HG03565 (cell line): ENCODE measurements at regions not wholly inside any gene's neighbourhood (a gene's known extent, or its start where the extent isn't known, plus 50 kb on each side); places are given as distances from the start of the nearest gene placed in this dataset.

ENCODE experiments used
- ATAC-seq: cut with Tn5 transposase; IDR thresholded peaks from one replicate; pipeline ENCODE4 v1.9.1; 2021; ENCODE audit warnings: mild to moderate bottlenecking, moderate library complexity; ENCODE audit not compliant: unreplicated experiment

DNA sequence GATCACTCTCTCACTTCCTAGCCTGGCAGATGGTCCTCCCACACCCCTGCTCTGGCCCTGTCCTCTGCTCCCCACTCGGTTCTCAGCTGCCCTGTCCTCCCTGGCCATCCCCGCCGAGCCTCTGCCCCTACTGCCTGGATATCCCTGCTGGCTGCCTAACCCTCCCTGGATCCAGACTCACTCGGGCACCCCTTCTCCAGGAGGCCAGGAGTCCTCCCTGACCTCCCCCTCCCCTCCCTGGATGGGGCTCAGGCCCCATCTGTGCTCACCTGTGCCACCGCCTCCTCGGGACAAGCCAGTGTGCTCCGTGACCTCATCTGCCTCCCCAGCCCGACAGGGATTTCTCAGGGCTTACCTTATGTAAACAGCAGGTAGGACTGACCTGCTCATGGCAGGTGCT lies 406.1 kb downstream of the TCERG1L start:
- no peak for ATAC-seq

DNA sequence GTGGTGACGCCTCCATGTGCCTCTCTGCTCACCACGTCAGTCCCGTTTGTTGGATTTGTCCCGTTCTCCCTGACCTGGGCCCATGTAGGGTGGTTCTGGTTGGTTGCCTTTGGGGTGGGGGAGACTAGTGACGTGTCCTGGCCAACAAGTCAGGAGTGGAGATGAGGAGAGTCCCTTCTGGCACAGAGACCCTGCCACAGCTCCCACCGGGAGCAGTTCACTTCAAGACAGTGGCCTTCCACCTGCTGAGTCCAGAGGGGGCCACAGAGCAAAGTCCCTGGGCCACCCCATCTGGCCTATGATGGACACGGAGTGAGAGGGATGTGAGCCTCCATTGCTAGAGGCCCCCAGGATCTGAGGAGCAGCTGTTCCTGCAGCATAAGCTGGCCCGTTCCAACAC lies 405.6 kb downstream of the TCERG1L start:
- no peak for ATAC-seq

DNA sequence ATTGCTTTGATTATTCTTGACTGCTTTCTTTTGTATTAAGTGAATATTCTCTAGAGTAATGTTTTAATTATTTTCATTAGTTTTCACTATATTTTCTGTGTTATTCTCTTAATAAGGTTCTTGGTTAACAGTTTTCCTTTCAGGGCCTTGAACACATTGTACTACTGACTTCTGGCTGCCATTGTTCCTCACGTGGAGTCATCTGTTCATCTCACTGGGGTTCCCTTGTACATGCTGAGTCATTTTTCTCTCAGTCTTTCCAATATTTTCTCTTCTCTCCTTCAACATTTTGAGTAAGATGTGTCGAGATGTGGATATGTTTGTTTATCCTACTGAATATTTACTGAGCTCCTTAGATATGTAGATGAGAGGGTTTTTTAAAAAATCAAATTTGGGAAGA lies 400.7 kb downstream of the TCERG1L start:
- no peak for ATAC-seq

DNA sequence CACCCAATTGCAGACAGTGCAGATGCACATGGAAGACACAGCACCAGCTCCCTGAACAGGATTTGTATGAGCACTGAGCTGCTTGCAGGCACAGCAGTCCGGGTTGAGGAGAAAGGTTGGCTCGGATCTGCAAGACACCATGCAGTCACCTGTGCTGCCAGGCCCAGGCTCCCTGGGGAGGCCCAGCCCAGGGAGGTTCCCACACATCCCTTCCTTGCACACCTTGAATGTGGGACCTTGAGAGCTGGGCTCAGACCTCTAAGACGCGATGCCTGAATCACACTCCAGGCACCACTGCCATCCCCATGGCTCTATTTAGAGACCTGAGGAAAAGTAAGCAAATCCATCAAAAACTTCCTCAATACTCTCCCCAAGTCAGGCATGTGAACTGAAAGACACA lies 397.7 kb downstream of the TCERG1L start:
- no peak for ATAC-seq

DNA sequence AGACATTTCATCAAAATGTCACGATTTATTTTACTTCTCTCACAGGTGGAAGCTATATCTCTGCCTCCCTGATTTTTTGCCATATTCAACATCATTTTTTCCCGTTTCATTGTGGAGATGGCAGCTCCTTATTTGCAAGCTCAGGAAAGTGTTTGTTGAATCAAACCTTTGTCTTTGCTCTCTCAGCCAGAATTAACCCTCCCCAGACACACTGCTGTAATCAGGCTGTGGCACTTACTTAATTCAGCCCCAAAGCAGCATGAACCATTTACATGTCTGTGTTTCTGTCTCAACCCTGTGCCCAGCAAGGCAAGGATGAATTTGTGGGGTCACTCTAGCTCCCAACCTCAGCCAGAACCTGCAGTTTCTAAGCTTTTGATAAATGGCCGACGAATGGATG lies 397.2 kb downstream of the TCERG1L start:
- ATAC-seq: no peak

DNA sequence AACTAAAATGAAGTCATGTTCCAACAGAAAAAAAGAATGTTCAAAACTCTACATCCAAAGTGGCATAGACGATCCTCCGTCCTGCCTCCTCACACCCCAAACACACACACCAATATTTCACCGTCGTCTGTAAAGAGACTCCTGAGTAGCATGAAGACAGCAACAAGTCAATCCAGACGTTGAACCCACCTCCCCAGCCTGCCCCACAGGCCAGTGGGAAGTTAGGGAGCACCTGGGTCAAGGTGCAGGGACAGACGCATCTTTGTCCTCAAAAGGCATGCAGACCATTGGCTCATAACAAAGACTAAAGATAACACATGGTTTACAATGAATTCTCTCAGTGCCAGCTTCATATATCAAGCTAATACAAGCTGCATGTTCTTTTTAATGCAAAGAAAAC lies 396.5 kb downstream of the TCERG1L start:
- no peak for ATAC-seq

DNA sequence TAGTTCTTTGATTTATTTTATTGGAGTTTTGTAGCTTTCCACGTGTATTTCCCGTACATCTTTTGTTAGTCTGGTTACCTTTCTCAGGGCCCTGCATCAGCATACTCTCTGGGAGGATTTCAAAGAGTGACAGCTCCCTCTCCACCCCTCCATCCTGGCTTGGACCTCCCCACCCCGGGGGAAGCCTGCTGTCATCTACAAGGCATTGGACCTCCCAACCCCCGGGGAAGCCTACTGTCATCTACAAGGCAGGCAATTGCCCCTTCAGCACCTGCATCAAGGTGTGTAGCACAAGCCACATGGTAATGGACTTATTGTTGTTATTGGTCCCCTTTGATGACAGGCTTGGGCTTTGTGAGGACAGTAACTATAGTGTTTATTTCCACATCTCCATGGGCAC lies 390.1 kb downstream of the TCERG1L start:
- ATAC-seq: no peak

DNA sequence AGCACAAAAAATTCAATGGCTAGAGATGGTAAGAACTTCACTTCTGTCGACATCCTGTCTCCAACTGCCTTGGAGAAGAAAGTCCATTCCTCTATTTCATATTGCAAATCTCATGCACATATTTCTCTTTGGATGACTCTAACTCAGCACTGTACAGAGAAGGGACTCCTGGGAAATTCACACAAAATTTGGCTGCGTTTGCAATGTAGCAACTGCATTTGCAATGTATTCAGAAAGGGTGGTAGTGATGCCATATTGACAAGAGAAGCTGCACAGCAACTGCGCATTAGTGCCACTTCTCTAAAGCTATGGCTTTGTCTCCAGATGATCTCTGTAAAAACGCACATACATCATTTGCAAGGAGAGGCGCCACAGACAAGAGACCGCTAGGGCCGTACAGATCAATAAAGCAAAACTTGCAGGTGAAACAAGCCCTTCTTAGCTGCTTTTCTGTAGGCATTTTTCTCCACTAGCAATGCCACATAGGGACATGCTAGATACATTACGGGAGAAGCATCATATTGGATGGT lies 389.5 kb downstream of the TCERG1L start:
- no peak for ATAC-seq

DNA sequence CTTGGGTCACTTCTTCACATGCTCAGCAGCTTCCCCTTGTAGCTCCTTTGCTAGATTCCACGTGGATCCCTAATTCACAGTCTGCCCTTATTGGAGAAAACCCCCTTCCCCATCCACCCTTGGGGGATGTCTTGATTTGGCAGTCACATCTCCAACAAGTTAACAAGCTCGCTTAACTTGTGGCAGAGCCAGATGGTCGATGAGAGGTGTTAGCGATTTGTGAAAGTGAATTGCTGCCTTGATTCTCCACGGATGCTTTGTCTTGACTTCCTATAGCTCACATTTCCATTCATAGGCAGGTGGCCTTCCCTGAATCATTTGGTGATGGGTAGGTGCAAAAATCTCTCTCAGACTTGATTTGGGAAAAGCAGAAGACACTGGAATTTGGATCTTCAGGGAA lies 387.9 kb downstream of the TCERG1L start:
- no peak for ATAC-seq

DNA sequence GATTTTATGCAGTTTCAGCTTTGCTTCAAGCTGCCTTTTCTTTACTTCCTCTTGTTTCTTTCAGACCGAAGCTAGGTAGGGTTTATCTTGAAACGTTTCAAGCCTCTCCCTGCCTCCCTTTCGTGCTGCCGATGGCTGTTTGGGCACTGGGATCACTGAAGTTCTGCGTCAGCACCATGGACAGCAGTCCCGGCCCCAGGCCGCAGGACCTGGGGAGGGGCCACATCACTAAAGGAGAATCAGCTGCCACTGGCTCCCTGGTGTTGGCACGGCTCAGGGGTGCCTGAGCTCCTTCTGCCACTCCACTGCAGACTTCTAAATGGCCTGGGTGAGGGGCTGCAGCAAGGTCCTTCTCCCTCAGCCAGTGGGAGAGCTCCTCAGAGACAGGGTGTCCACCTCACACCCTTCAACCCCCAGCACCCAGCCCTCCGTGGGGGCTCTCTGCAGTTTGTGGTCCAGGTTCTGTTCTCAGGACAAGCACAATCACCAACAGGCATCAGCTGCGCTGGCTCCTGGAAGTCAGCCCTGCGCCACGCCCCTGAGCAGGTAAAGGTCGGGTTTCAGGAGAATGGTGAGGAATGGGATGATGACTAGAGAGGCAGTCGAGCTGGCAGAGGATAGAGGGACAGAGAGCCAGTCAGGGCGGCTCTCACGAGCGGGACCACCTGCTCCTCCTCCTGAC lies 387.2 kb downstream of the TCERG1L start:
- no peak for ATAC-seq

DNA sequence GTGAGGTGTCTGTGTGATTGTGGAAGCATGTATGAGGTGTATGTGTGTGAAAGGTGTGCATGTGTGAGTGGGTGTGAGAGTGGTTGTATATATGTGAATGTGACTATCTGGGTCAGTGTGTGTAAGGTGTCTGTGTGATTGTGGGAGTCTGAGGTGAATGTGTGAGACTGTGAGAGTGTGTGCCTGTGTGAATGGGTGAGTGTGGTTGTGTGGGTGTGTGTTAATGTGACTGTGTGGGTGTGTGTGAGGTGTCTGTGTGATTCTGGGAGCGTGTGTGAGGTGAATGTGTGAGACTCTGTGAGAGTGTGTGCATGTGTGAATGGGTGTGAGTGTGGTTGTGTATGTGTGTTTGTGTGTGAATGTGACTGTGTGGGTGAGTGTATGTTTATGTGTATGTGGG lies 385.1 kb downstream of the TCERG1L start:
- no peak for ATAC-seq

DNA sequence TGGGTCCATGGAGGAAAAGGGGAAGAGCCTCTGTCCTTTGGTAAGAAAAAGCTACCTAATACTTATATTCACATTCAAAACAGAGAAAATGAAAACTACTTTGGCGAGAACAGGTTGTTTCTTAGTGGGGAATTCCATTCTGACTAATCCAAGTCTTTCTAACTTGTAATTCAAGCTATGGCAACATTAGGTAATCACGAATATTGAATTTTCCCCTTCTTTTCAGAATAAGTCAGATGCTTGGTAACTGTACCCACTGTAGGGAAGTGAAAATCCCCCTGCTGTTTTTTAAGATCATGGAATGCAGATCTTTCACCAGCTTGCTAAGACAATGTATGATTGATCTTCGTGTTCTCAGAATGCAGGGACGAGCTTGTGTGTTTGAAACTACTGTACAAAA lies 384.4 kb downstream of the TCERG1L start:
- no peak for ATAC-seq

DNA sequence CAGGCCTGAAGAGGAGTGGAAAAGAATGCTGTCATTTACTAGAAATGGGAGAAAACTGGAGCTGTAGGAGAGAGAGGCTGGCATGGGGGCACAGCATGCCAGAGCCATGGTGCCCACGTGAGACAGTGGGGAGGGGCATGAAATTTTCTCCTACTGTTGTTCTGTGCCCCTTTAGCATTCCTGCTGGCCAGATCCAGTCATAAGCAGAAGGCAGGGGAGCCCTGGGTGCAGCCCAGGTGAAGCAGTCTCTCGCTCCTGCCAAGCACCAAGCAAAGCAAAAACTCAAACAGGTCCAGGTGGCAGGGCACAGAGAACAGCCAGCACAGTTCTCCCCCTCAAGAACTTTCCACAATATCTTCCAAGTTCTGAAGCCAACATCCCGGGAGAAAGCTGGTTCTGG lies 383.2 kb downstream of the TCERG1L start:
- ATAC-seq: no peak

DNA sequence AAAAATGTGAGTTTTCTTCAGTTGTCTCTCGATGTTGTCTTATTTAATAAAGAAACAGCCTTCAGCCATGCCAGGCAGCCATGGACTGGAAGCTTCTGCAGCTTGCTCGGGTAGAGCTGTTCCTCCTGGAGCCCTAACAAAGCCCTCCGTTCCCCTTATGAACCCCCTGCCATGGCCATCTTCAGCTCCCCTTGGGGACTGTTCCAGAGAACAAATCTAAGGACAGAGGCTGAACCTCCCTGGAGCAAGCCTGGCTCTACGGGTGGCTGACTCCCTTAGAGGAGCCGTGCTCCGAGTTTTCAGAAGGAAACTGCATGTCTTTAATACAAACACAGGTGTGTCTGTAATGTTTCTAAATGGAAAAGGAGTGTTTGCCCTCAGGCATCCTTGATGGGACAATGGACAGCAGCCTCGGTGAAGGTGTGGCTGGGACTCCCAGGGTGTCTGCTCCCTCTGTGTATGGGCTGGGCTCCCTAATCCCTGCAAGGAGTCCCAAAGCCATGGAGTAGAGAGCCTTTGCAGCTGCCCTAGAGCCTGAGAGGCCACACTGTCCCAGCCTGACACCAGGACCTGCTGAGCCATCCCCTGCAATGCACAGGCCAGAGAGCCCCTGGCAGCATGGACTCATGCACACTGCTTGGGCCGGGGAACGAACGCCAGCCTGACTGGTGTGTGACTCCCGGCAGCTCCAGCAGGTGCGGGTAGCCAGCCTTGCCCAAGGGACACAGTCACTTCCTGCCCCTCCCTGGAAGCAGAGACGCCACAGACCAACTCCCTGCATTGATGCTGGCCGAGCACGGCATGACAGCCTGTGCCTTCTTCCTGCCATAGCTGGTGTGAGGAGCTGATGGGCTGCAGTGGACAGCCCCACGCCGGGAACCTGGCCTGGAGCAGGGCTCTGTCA lies 381.8 kb downstream of the TCERG1L start:
- ATAC-seq: no peak

DNA sequence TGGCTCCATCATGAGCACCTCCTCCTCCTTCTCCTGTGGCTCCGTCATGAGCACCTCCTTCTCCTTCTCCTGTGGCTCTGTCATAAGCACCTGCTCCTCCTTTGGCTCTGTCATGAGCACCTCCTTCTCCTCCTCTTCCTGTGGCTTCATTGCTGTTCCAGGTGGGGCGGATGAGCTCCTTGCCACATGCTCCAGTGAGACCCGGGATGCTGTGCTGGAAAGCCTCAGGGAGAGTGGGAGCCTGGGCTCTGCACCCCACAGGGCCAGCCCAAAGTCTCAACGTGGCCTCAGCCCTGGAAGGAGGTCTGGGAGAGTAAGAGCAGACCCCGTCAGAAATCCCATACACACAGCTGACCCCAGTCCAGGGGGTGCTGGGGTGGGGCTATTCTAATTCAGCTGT lies 380.7 kb downstream of the TCERG1L start:
- no peak for ATAC-seq

DNA sequence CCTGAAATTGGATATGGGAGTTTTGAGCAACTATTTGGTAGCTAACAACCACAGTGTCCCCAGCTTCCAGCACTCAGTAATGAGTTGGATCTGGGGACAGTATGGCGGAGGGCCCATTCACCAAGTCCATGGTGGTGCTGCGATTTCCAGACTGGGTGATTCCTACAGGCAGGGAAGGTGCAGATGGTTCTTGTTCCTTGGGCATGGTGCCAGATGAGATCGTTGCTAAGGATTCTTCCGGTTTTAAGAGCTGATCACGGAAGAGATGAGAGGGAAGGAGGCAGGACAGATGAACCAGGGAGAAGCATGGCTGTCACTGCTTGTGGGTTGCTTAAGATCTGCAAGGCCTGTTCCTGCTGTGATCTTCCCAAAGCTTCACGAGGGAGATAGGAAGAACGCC lies 380.3 kb downstream of the TCERG1L start:
- ATAC-seq: no peak

DNA sequence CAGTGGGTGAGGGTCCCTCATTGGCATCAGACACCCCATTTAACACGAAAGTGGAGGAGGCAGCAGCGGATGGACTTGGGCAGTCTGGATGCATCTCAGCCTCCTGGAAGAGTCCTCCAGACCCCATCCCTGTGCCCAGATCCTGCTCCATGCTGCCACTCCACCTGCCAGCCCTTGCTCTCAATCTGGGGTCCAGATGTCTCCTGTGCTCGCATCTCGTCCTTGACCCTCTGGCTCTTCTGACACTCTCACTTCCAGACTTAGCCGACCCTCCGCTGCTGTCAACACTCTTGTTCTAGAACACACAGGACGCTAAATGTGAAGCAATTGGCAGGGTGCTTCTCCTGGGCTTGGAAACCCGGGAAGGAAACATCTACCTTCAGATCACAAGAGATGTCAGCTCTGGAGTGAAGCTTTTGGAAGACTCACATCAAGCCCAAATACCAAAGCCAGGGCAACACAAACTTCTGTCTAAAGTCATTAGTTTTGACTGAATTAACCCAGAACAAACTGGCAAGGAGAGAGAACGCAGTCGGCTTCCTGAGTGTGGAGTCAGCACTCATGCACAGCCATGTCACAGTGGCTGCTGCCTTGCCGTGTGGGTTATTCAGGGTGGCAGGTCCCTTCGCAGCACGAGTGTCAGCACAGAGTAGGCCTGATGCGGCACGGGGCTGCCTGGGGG lies 379.1 kb downstream of the TCERG1L start:
- ATAC-seq: no peak

DNA sequence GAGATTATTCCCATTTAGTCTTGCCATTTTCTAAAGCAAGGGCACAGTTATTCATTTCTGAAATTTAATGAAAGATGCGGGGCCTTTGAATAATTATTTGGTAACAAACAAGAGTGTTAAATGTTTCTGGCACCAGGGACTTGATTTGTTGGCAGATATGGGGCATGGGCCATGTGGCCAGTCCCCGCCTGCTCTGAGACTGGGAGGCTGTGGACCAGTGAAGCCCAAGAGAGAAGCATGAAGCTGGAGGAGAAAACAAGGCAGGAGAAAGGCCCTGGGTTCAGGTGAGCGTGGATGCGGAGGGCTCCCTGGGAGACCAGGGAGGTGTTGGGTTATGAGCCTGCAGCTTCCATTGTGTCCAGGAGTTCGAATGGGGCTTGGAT lies 378.5 kb downstream of the TCERG1L start:
- no peak for ATAC-seq

DNA sequence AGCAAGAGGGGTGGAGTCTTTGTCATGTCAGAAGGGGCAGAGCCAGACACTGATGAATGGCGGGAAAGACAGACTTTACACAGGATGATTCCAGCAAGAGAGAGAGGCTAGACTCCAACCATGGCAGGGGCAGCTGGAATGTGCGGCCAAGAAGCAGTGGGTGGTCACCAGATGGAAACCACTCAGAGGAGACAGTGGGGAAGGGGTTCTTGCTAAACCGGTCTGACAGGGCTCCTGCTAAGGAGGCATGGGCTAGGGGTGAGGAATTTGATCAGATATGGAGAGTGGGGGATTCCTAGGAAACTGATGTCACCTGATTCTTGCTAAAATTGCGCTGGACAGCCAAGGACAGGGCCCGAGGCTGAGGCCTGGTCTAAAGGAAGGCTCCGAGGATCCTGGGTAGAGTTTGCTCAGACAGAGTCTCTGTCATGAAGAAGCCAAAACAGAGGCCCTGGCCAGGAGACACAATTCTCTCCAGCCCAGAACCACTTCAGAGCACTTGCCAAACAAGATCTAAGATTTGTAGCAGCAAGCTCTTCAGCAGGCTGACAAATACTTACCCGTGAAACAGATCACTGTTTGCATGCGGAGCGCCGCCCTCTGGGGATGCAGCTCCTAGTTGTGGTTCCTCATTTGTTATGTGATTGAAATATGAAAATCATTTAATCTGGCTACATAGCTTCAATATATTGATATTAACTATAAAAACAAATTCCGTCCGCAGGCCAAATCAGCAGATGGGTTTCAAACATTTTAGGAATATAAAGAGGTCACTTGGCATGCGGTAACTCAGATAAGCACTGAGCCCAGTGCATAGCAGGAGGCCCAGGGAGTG lies 377.0 kb downstream of the TCERG1L start:
- no peak for ATAC-seq

DNA sequence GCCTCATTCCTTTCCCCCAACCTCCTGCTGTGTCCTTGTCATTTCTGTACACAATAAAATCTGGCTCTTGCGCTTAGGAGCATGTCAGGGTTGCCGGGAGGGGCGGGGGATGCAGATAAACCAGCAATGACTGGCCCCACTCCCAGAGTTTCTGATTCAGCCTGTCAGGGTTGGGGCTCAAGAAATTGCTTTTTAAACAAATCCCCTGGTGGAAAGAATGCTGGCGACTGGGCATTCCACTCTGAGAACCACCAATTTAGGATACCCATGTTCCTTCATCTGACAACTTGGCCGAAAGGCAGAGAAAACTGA lies 376.4 kb downstream of the TCERG1L start:
- no peak for ATAC-seq
